ENCODE measurements at regions not wholly inside any gene's neighbourhood (a gene's known extent, or its start where the extent isn't known, plus 50 kb on each side); places are given as distances from the start of the nearest gene placed in this dataset.

GRCh38 chr19:30083125-30083681 lies 141.2 kb downstream of the URI1 start:
- no peak for DNase-seq

- DNase-seq = no peak
Observed at GRCh38 chr19:30083701-30084156, 141.7 kb downstream of the URI1 start.

- DNase-seq = no peak
Observed at GRCh38 chr19:30084390-30084819, 142.4 kb downstream of the URI1 start.

DNA sequence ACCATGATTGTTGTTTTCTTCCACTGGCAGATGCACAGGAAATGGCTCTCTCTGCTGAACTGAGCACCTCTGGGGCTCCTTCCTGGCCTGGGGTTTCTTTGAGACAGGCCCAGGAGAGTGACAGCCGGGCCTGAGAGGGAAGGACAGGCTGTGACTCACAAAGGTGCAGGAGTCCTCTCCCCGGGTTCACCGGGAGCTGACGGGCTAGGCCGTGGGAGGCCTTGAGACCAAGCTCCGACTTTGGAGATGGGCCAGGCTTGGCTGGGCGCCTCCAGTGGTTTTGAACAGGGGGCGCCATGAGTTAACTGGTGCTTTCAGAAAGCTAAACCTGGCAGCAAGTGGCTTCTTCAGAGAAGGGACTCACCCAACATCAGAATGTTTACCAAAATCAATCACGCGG lies 143.4 kb downstream of the URI1 start:
- DNase-seq = peak; percentile 9

- DNase-seq = no peak
Observed at GRCh38 chr19:30086220-30086619, 144.2 kb downstream of the URI1 start.

- no peak for DNase-seq
Observed at GRCh38 chr19:30086916-30087315, 144.9 kb downstream of the URI1 start.

DNA sequence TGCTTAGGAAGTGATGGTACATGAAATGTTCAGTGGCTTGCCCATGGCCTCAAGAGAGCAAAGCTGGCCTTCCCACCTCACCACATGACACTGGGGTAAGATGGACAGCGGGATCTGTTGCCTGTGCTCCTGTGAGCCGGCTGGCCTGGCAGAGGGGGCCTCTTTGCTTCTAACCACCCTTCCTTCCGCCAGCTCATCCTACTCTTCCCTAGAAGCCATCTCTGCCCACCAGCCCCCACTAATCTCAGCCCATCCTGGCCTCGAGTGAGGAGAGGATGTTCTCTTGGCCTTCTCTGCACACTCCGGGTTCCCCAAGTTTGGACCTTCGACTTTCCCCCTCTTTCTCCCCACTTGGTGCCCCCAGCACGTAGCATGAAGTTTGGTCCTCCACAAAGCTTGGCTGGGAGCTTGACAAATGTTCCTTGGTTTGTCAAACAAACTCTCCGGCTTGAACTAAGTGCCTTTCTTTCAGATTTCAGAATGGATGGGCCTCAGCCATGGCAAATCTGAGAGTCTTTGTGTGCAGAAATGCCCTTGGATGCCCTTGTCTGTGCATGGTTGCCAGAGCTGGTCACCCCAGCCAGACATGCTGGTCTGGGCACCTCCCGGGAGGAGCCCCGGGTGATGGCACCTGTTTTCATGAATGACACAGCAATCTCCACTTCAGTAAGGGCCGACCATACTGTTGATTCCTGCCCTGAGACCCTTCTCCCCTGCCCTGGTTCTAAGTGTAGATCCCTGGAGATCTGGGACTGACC lies 145.5 kb downstream of the URI1 start:
- no peak for DNase-seq

DNA sequence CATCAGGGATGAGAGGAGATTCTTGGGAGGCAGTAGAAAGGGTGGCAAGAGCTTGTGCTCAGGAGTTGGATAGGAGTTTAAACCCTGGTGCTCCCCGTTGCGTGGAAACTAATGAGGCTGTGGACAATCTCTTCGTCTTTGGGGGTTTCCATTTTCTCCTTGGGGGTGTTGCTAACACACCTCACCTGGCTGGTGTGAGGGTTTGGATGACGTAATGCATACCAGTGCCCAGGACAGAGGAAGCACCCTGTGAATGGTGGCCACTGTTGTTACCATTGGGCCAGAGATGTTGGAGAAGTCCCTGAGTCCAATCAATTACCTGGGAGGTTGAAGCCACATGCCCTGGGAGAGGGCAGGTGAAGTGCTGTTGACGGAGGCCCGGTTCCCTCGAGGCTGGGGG lies 146.5 kb downstream of the URI1 start:
- DNase-seq = no peak

DNA sequence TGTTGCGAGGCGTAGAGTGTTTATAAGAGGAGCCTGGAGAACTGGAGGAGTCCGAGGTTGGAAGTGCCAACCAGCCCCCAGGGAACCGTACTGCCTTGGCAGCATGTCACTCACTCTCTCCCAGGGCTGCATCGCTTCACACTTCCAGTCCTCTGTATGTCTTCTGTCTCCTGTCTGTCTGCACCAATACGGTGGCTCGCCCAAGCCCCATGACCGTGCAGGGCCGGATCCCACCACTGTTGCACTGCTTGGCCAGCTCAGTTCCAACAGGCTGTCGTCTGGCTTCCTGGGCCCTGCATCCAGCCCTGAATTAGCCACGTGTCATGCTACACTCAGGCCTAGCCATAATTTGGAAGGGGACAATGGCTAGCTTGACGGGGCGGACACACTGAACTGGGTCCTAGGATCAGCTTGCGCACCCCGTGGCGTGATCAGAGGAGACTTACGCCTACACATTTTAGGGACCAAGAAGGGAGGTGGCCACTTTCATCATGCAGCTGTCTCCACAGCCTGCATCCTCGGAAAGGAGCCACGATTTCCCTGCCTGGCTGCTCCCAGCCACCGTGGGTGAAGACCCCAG lies 147.1 kb downstream of the URI1 start:
- DNase-seq = no peak

DNA sequence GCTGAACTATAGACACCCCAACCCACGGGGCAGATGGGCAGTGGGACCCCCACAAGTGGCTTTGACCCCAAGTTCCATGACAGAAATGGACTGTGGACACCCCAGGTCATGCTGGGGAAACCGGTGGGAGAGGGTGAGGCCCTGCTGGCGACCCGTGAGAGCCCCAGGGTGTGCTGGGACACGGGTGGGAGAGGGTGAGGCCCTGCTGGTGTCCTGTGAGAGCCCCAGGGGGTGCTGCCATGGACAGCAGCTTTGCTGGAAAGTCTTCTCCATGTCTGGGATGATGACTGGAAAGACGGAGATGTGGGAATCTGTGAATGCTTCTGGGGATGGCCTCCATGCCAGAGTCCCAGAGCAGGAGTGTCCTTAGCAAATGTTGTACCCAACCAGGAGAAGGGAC lies 148.4 kb downstream of the URI1 start:
- no peak for DNase-seq

GRCh38 chr19:30090963-30091362 lies 148.9 kb downstream of the URI1 start:
- no peak for DNase-seq

DNA sequence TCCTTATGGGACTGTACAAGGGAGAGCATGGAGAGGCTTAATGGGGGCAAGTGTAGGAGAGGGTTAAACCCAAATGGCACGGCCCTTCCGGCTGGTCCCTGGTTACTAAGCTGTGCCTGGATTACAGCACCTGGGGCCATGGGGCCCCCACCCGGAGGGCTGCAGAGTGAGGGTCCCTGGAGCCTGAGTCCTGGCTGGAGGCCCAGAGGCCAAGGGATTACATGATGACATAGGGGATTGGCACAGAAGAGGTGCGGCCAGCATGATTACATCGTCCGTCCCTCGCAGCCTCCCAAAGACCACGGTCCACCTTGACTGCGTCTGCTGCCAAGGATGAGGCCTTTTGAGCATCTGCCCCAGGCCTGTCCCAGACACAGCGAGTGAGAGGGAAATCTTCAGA lies 149.4 kb downstream of the URI1 start:
- no peak for DNase-seq

GRCh38 chr19:30091856-30092255 lies 149.8 kb downstream of the URI1 start:
- DNase-seq = no peak

GRCh38 chr19:30092721-30093569 lies 150.9 kb downstream of the URI1 start:
- DNase-seq = no peak

DNA sequence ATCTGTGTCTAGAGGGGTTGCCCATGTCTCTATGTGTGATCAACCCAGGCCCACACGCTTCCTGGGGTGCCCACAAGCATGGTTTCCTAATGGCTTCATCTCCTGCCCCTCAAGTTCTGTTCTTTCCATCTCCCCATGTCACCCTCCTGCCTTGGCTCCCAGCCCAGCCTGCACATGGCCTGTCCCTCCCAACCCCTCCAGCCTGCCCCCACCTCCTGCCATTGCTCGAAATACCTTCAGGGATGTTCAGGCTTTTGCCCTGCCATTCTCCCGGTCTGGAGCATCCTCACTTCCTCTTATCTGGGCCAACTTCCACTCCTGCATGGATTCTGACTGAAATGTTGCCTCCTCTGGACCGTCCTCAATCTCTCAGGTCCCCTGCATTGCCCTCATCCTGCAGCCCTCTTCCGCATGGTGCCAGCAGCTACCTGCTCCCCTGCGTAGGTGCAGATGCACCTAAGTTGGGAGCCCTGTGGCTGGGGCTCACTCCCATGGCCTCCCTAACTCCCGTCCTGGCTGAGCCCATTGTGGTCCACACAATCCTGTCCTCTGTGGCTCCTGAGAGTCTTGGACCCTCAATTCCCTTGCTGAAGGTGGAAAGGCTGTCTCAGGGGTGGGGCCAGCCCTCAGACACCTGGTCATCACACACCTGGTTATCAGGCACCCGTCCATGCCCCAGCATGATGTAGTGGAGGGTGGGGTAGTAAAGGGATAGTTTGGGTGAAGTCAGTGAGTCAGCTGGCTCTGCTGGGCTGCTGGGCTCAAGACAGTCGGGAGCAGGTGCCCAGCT lies 152.1 kb downstream of the URI1 start:
- no peak for DNase-seq

DNA sequence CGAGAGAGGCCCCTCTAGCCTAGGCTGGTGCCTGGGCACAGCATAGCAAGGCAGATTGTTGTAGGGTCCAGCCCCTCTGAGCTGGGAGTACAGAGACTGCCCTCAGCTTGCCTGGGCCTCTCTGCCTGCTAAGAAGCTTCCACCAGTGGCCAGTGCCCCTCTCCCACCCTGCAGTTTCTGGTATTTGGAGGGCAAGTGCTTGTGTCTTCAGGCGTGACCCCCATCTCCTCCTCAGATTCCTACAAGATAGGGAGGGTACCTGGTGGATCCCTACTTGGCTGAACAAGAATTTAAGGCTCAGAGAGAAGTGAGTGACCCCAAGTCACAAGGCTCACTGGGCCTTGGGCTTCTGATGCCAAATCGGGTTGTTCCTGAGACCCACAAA lies 152.7 kb downstream of the URI1 start:
- no peak for DNase-seq

- no peak for DNase-seq
Observed at GRCh38 chr19:30095171-30095570, 153.1 kb downstream of the URI1 start.

- DNase-seq = no peak
Observed at GRCh38 chr19:30096596-30097370, 154.7 kb downstream of the URI1 start.

DNA sequence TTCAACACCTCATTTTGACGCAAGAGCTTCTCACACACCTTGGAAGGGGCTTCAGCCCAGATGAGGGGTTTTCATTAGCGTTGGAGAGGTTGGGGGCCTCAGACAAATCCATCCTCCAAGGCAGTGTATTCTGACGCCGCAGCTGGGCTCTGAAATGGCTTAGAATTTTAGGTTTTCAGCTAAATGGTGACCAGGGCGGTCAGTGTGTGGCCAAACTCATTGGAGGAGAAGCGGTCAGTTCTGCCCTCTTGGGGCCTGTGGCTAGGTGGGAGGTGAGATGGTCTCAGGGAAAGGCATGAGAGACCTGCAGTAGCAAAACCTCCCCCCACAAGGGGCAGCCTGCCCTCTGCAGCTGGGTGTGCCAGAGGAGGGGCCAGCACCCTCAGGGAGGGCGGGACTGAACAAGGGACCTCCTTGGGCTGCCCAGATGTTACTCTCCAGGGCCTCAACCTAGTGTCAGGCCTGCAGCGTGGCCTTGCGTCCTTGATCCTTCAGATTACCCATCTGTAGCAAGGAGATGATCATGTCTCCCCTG lies 155.8 kb downstream of the URI1 start:
- DNase-seq = no peak

GRCh38 chr19:30102239-30102638 lies 160.2 kb downstream of the URI1 start:
- DNase-seq = no peak

- DNase-seq = no peak
Observed at GRCh38 chr19:30102666-30103065, 160.6 kb downstream of the URI1 start.

- DNase-seq = no peak
Observed at GRCh38 chr19:30103981-30104380, 161.9 kb downstream of the URI1 start.
